Lung (tissue), 11 donors: ENCODE measurements at regions not wholly inside any gene's neighbourhood (a gene's known extent, or its start where the extent isn't known, plus 50 kb on each side); places are given as distances from the start of the nearest gene placed in this dataset.

Experiments used
- ATAC-seq: fragments of 200-7000 bp; cut with Tn5 transposase; one replicate; pipeline ENCODE4 v1.9.1; 2020; ENCODE audit warnings: moderate number of reproducible peaks; ENCODE audit not compliant: insufficient read depth, low FRiP score
- DNase-seq, 3 donors: peaks; one replicate each; pipeline ENCODE4 v3.0.0-alpha.2; 2013 to 2017
- H3K27ac ChIP-seq, 2 donors: one replicate each; pipeline ENCODE4 v1.5.1; 2013; ENCODE audit warnings: mild to moderate bottlenecking in 2 of 2, moderate library complexity in 2 of 2, control low read depth in 1 of 2, inconsistent platforms in 1 of 2, low read depth in 1 of 2, low read length in 1 of 2
- H3K27me3 ChIP-seq, 3 donors: one replicate each; pipeline ENCODE4 v1.5.1; 2013; ENCODE audit warnings: low read length in 2 of 3; ENCODE audit not compliant: control insufficient read depth in 3 of 3, insufficient read depth in 3 of 3
- H3K36me3 ChIP-seq, 4 donors: one replicate each; pipeline ENCODE4 v1.5.1; 2013; ENCODE audit warnings: low read length in 4 of 4, mild to moderate bottlenecking in 1 of 4, moderate library complexity in 1 of 4; ENCODE audit not compliant: control insufficient read depth in 4 of 4, insufficient read depth in 4 of 4
- H3K4me1 ChIP-seq, 5 donors: one replicate each; pipeline ENCODE4 v1.5.1; 2013; ENCODE audit warnings: low read length in 5 of 5, mild to moderate bottlenecking in 2 of 5, moderate library complexity in 1 of 5; ENCODE audit not compliant: control insufficient read depth in 5 of 5, insufficient read depth in 5 of 5
- H3K4me3 ChIP-seq: one replicate; pipeline ENCODE4 v1.5.1; 2013; ENCODE audit warnings: mild to moderate bottlenecking, control low read depth, moderate library complexity
- H3K9ac ChIP-seq, 2 donors: one replicate each; pipeline ENCODE4 v1.5.1; 2013; ENCODE audit warnings: low read length in 2 of 2, control low read depth in 1 of 2; ENCODE audit not compliant: insufficient read depth in 1 of 2
- H3K9me3 ChIP-seq, 4 donors: one replicate each; pipeline ENCODE4 v1.5.1; 2013; ENCODE audit warnings: low read length in 3 of 4, mild to moderate bottlenecking in 1 of 4, moderate library complexity in 1 of 4; ENCODE audit not compliant: control insufficient read depth in 4 of 4, insufficient read depth in 3 of 4
- CTCF ChIP-seq: IDR thresholded peaks from 2 replicates; pipeline ENCODE4 v1.5.1; 2012; ENCODE audit warnings: mild to moderate bottlenecking; ENCODE audit errors: control extremely low read depth, extremely low read depth
- WGBS, 2 donors: extraction: QIAGEN DNeasy Blood & Tissue Kit; methylation state at CpG; one replicate each; pipeline ENCODE4 v1.1.7; 2013; 5-methylcytosine and 5-hydroxymethylcytosine counted together
- donor health status: control.
- donor health status: control.
- donor health status: Bipolar disorder and iron deficiency.
- donor health status: healthy.
- donor health status: DM: yes; HTN: yes; CAD: no.

- WGBS, 2 donors: 82 to 86% methylated on average over 4 of the region's 4 CpGs
- no peak for ATAC-seq
Measured at GRCh38 chr3:64387688-64388087, 162.4 kb upstream of the PRICKLE2 start.

GRCh38 chr3:64385277-64385676, 160.0 kb upstream of the PRICKLE2 start:
- DNase-seq (no peak), ATAC-seq (no peak)
- no peaks in the 10 kb centered on the region for H3K9me3 ChIP-seq
- peaks cover 0 to 27% (median 9%) of the 10 kb centered on the region in 5 donors for H3K4me1 ChIP-seq
- WGBS, 2 donors: 75 to 78% methylated on average over 5 of the region's 5 CpGs
- peak overlapping the region in 1 of 2 donors; percentile 17 for H3K27ac ChIP-seq
- no peak overlapping the region for H3K4me3 ChIP-seq
- H3K27me3 ChIP-seq: no peaks in the 10 kb centered on the region
- H3K36me3 ChIP-seq: peaks cover 0 to 2% (median 0%) of the 10 kb centered on the region in 4 donors
- TF ChIP-seq CTCF: no peak
- no peak overlapping the region for H3K9ac ChIP-seq

More at GRCh38 chr3:64387688-64388087, 162.4 kb upstream of the PRICKLE2 start:
- H3K27me3 ChIP-seq: no peaks in the 10 kb centered on the region
- no peak overlapping the region for H3K4me3 ChIP-seq
- no peak overlapping the region for H3K9ac ChIP-seq
- H3K9me3 ChIP-seq: no peaks in the 10 kb centered on the region
- no peak overlapping the region for H3K27ac ChIP-seq
- peaks cover 0 to 2% (median 0%) of the 10 kb centered on the region in 4 donors for H3K36me3 ChIP-seq
- DNase-seq: no peak
- no peak for TF ChIP-seq CTCF
- peaks cover 0 to 13% (median 2%) of the 10 kb centered on the region in 5 donors for H3K4me1 ChIP-seq

- Histone ChIP-seq H3K27me3 (no peaks in the 10 kb centered on the region), H3K36me3 (peaks cover 0 to 2% (median 0%) of the 10 kb centered on the region in 4 donors), H3K9me3 (no peaks in the 10 kb centered on the region), H3K27ac (no peak overlapping the region), H3K9ac (no peak overlapping the region), H3K4me3 (no peak overlapping the region), H3K4me1 (peaks cover 0 to 27% (median 9%) of the 10 kb centered on the region in 5 donors)
- no peak for DNase-seq
- 74 to 93% methylated on average over 3 of the region's 3 CpGs for WGBS, 2 donors
- ATAC-seq: no peak
- TF ChIP-seq CTCF: no peak
Measured at GRCh38 chr3:64384561-64384960, 159.3 kb upstream of the PRICKLE2 start.

GRCh38 chr3:64382153-64382552, 156.9 kb upstream of the PRICKLE2 start:
- H3K27ac ChIP-seq: no peak overlapping the region

More at GRCh38 chr3:64382153-64382552, 156.9 kb upstream of the PRICKLE2 start:
- Histone ChIP-seq H3K27me3 (no peaks in the 10 kb centered on the region), H3K36me3 (peaks cover 0 to 2% (median 0%) of the 10 kb centered on the region in 4 donors), H3K4me1 (peaks cover 0 to 35% (median 9%) of the 10 kb centered on the region in 5 donors), H3K4me3 (no peak overlapping the region), H3K9me3 (no peaks in the 10 kb centered on the region), H3K9ac (peak overlapping the region in 1 of 2 donors; percentile 43)
- 47 to 70% methylated on average over 2 of the region's 2 CpGs for WGBS, 2 donors
- no peak for TF ChIP-seq CTCF
- ATAC-seq (no peak), DNase-seq (peak; percentile 33 to 90 (median 88))
